Neural progenitor cell (in vitro differentiated cells): ENCODE measurements at regions not wholly inside any gene's neighbourhood (a gene's known extent, or its start where the extent isn't known, plus 50 kb on each side); places are given as distances from the start of the nearest gene placed in this dataset.

Experiments
- CTCF ChIP-seq: fragments of 200-600 bp; sonication (generic); IDR thresholded peaks from 2 replicates; pipeline ENCODE4 v1.5.1; 2017; ENCODE audit warnings: antibody characterized with exemption, mild to moderate bottlenecking
- EZH2 ChIP-seq: fragments of 200-600 bp; sonication (generic); IDR thresholded peaks from 2 replicates; pipeline ENCODE4 v1.6.1; 2017; ENCODE audit warnings: antibody characterized with exemption, mild to moderate bottlenecking, moderate library complexity
- EZH2phosphoT487 ChIP-seq: fragments of 200-600 bp; sonication (generic); IDR thresholded peaks from 2 replicates; pipeline ENCODE4 v1.6.1; 2017; ENCODE audit warnings: antibody characterized with exemption

- no peak for TF ChIP-seq CTCF
- no peak for TF ChIP-seq EZH2phosphoT487
- no peak for TF ChIP-seq EZH2
These were observed 194.2 kb upstream of the ASIC2 start for GRCh38 chr17:33487187-33487879.
